Sigmoid colon (tissue), 6 donors: ENCODE measurements at regions not wholly inside any gene's neighbourhood (a gene's known extent, or its start where the extent isn't known, plus 50 kb on each side); places are given as distances from the start of the nearest gene placed in this dataset.

Source experiments
- DNase-seq: peaks from one replicate; pipeline ENCODE4 v3.0.0-alpha.2; 2019
- H3K27ac ChIP-seq, 4 donors: fragments of 200-600 bp; sonication (generic); one replicate each; pipeline ENCODE4 v1.5.1; 2016 to 2019; ENCODE audit warnings: mild to moderate bottlenecking in 1 of 4
- H3K27me3 ChIP-seq, 3 donors: fragments of 200-600 bp; sonication (generic); one replicate each; pipeline ENCODE4 v1.5.1; 2019; ENCODE audit warnings: mild to moderate bottlenecking in 1 of 3
- H3K36me3 ChIP-seq, 4 donors: fragments of 200-600 bp; sonication (generic); one replicate each; pipeline ENCODE4 v1.5.1; 2016 to 2019
- H3K4me1 ChIP-seq, 4 donors: fragments of 200-600 bp; sonication (generic); one replicate each; pipeline ENCODE4 v1.5.1; 2017 to 2019
- H3K4me3 ChIP-seq, 4 donors: fragments of 200-600 bp; sonication (generic); one replicate each; pipeline ENCODE4 v1.5.1; 2017 to 2019; ENCODE audit warnings: mild to moderate bottlenecking in 2 of 4, moderate library complexity in 1 of 4
- H3K9me3 ChIP-seq, 4 donors: fragments of 200-600 bp in 3 of 4; sonication (generic) in 3 of 4; one replicate each; pipeline versions ENCODE4 v1.5.1 to v1.6.1; 2013 to 2019
- EP300 ChIP-seq, 4 donors: sonication (generic); formaldehyde crosslinking; IDR thresholded peaks; one replicate each; pipeline ENCODE4 v1.6.1; 2017; ENCODE audit warnings: antibody characterized with exemption in 4 of 4
- POLR2A ChIP-seq, 2 donors: fragments of 450-650 bp; IDR thresholded peaks; one replicate each; pipeline ENCODE4 v1.6.1; 2016; ENCODE audit warnings: antibody characterized with exemption in 2 of 2, mild to moderate bottlenecking in 2 of 2, moderate library complexity in 2 of 2
- POLR2AphosphoS5 ChIP-seq, 4 donors: sonication (generic); formaldehyde crosslinking; IDR thresholded peaks; one replicate each; pipeline ENCODE4 v1.6.1; 2017; ENCODE audit warnings: antibody characterized with exemption in 4 of 4
- WGBS, 2 donors: extraction: QIAGEN DNeasy Blood & Tissue Kit; methylation state at CpG; one replicate each; pipeline ENCODE4 v1.1.7; 2013; 5-methylcytosine and 5-hydroxymethylcytosine counted together
- intact Hi-C: fragments of 100-400 bp; cut with DNase I; formaldehyde crosslinking; loops from one replicate; pipeline ENCODE4 v1.15.1; 2023
- TF ChIP-seq, protein P1 (sequence below), 4 experiments: fragments of 450-650 bp in 3 of 4; fragments of 200-600 bp in 1 of 4; IDR thresholded peaks; one replicate each; pipeline ENCODE4 v1.5.1; 2016 to 2019; ENCODE audit warnings: antibody characterized with exemption in 4 of 4, mild to moderate bottlenecking in 3 of 4, moderate library complexity in 2 of 4
- donor health status: healthy with polysubstance abuse.
- donor health status: healthy.

- no peak overlapping the region for H3K4me3 ChIP-seq
- no peak for DNase-seq
- no peak overlapping the region for H3K27ac ChIP-seq
- H3K4me1 ChIP-seq = peaks cover 0 to 4% (median 0%) of the 10 kb centered on the region in 4 donors
- TF ChIP-seq, protein P1, sequence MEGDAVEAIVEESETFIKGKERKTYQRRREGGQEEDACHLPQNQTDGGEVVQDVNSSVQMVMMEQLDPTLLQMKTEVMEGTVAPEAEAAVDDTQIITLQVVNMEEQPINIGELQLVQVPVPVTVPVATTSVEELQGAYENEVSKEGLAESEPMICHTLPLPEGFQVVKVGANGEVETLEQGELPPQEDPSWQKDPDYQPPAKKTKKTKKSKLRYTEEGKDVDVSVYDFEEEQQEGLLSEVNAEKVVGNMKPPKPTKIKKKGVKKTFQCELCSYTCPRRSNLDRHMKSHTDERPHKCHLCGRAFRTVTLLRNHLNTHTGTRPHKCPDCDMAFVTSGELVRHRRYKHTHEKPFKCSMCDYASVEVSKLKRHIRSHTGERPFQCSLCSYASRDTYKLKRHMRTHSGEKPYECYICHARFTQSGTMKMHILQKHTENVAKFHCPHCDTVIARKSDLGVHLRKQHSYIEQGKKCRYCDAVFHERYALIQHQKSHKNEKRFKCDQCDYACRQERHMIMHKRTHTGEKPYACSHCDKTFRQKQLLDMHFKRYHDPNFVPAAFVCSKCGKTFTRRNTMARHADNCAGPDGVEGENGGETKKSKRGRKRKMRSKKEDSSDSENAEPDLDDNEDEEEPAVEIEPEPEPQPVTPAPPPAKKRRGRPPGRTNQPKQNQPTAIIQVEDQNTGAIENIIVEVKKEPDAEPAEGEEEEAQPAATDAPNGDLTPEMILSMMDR (IDR thresholded peaks at IDR 0.05) = no peak
- TF ChIP-seq EP300 (IDR thresholded peaks at IDR 0.05) (no peak), POLR2AphosphoS5 (IDR thresholded peaks at IDR 0.05) (no peak), POLR2A (IDR thresholded peaks at IDR 0.05) (no peak)
- intact Hi-C loops = no loop called here
- H3K27me3 ChIP-seq = no peaks in the 10 kb centered on the region
- 88 to 91% methylated on average over 4 of the region's 4 CpGs for WGBS, 2 donors
- no peaks in the 10 kb centered on the region for H3K36me3 ChIP-seq
- H3K9me3 ChIP-seq = no peaks in the 10 kb centered on the region
Measured at GRCh38 chr12:82120901-82121300, 237.3 kb downstream of the CCDC59 start.

DNA sequence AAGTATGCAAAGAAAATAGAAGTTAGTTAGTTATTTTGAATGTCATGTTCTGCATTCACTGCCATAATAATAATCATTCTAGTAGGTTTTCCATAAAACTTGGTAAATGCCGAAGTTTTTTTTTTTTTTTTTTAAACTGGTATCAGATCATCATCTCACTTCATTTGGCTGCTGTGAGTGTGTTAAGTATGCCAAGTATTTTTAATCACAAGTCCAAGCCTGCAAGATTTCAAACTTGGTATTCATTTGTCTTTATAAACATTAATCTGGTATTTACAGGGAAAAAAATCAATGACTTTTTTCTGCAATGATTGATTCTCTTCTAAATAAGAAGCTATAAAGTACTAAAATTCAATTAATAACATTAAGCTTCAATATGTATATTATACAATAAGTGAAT lies 248.9 kb downstream of the CCDC59 start:
- H3K36me3 ChIP-seq = no peaks in the 10 kb centered on the region
- no peak for TF ChIP-seq POLR2AphosphoS5 (IDR thresholded peaks at IDR 0.05)
- TF ChIP-seq POLR2A (IDR thresholded peaks at IDR 0.05) = no peak
- TF ChIP-seq, protein P1 (IDR thresholded peaks at IDR 0.05) = no peak
- no peak for TF ChIP-seq EP300 (IDR thresholded peaks at IDR 0.05)
- H3K4me1 ChIP-seq = no peaks in the 10 kb centered on the region
- H3K4me3 ChIP-seq = no peak overlapping the region
- no peaks in the 10 kb centered on the region for H3K9me3 ChIP-seq
- no peak for DNase-seq
- intact Hi-C loops = no loop called here
- no peaks in the 10 kb centered on the region for H3K27me3 ChIP-seq
- 82 to 87% methylated on average over 1 of the region's 1 CpG for WGBS, 2 donors
- H3K27ac ChIP-seq = no peak overlapping the region

GRCh38 chr12:82108615-82109014 lies 249.6 kb downstream of the CCDC59 start:
- intact Hi-C loops = no loop called here
- Histone ChIP-seq H3K4me1 (no peaks in the 10 kb centered on the region), H3K4me3 (no peak overlapping the region), H3K36me3 (no peaks in the 10 kb centered on the region), H3K27ac (no peak overlapping the region), H3K27me3 (no peaks in the 10 kb centered on the region), H3K9me3 (no peaks in the 10 kb centered on the region)
- DNase-seq = no peak
- TF ChIP-seq EP300 (IDR thresholded peaks at IDR 0.05) (no peak), POLR2A (IDR thresholded peaks at IDR 0.05) (no peak), POLR2AphosphoS5 (IDR thresholded peaks at IDR 0.05) (no peak)
- TF ChIP-seq, protein P1 (IDR thresholded peaks at IDR 0.05) = no peak
- 86 to 91% methylated on average over 1 of the region's 1 CpG for WGBS, 2 donors

DNA sequence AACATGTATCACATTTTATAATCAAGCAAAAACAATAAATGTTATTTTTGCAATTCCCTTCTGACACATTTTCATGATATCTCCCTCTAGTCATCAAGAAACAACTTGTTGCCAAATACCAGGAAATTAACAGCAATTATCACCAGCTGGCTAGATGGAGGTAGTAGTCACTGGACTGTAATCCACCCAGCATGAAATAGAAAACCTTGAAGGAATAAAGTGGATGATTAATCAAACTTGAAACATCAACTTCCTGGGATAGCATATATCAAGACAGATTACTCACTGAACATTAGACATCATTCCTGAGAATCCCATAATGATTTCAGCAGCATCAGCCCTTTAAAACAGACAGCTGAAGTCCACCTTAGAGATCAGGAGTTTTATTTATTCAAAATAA lies 259.0 kb downstream of the CCDC59 start:
- DNase-seq = no peak
- H3K9me3 ChIP-seq = peaks cover 0 to 5% (median 0%) of the 10 kb centered on the region in 4 donors
- no peaks in the 10 kb centered on the region for H3K36me3 ChIP-seq
- no peaks in the 10 kb centered on the region for H3K27me3 ChIP-seq
- H3K4me3 ChIP-seq = no peak overlapping the region
- no peaks in the 10 kb centered on the region for H3K4me1 ChIP-seq
- intact Hi-C loops = no loop called here
- TF ChIP-seq EP300 (IDR thresholded peaks at IDR 0.05) (no peak), POLR2A (IDR thresholded peaks at IDR 0.05) (no peak), POLR2AphosphoS5 (IDR thresholded peaks at IDR 0.05) (no peak)
- TF ChIP-seq, protein P1 (IDR thresholded peaks at IDR 0.05) = no peak
- H3K27ac ChIP-seq = no peak overlapping the region

- DNase-seq = no peak
- no peak overlapping the region for H3K27ac ChIP-seq
- 31 to 37% methylated on average over 1 of the region's 1 CpG for WGBS, 2 donors
- TF ChIP-seq POLR2A (IDR thresholded peaks at IDR 0.05) (no peak), POLR2AphosphoS5 (IDR thresholded peaks at IDR 0.05) (no peak), EP300 (IDR thresholded peaks at IDR 0.05) (no peak)
- TF ChIP-seq, protein P1 (IDR thresholded peaks at IDR 0.05) = no peak
- no peaks in the 10 kb centered on the region for H3K36me3 ChIP-seq
- intact Hi-C loops = no loop called here
- H3K4me1 ChIP-seq = no peaks in the 10 kb centered on the region
- H3K27me3 ChIP-seq = no peaks in the 10 kb centered on the region
- no peak overlapping the region for H3K4me3 ChIP-seq
- peaks cover 0 to 5% (median 0%) of the 10 kb centered on the region in 4 donors for H3K9me3 ChIP-seq
Measured at GRCh38 chr12:82097877-82098276, 260.3 kb downstream of the CCDC59 start.
